Uterus (tissue), 2 donors: ENCODE measurements at regions not wholly inside any gene's neighbourhood (a gene's known extent, or its start where the extent isn't known, plus 50 kb on each side); places are given as distances from the start of the nearest gene placed in this dataset.

Experiments used
- POLR2A ChIP-seq, 2 donors: fragments of 450-650 bp; IDR thresholded peaks; one replicate each; pipeline ENCODE4 v1.6.1; 2016; ENCODE audit warnings: antibody characterized with exemption in 2 of 2, mild to moderate bottlenecking in 1 of 2, moderate library complexity in 1 of 2
- TF ChIP-seq, protein P1 (sequence below), 4 experiments: fragments of 200-600 bp in 2 of 4; fragments of 450-650 bp in 2 of 4; sonication (generic) in 2 of 4; IDR thresholded peaks; one replicate each; pipeline ENCODE4 v1.5.1; 2016 to 2019; ENCODE audit warnings: antibody characterized with exemption in 4 of 4, mild to moderate bottlenecking in 2 of 4, moderate library complexity in 1 of 4

DNA sequence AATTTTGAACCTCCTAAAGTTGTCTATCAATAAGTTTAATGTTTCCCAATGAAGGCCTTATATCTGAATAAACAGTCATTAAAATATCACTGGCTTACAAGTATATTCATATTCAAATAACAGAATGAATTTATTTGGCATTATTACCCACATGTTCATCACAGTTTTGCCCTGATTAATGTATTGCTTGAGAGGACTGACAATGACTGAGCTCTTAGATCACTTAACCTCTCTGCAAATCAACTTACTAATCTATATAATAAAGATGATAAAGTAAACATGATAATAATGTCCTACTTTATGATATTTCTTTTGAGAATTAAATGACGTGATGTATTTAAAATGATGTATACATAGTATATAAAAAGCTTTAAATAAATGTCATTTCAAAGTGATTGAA, 532.0 kb upstream of the GBE1 start:
- TF ChIP-seq, protein P1, sequence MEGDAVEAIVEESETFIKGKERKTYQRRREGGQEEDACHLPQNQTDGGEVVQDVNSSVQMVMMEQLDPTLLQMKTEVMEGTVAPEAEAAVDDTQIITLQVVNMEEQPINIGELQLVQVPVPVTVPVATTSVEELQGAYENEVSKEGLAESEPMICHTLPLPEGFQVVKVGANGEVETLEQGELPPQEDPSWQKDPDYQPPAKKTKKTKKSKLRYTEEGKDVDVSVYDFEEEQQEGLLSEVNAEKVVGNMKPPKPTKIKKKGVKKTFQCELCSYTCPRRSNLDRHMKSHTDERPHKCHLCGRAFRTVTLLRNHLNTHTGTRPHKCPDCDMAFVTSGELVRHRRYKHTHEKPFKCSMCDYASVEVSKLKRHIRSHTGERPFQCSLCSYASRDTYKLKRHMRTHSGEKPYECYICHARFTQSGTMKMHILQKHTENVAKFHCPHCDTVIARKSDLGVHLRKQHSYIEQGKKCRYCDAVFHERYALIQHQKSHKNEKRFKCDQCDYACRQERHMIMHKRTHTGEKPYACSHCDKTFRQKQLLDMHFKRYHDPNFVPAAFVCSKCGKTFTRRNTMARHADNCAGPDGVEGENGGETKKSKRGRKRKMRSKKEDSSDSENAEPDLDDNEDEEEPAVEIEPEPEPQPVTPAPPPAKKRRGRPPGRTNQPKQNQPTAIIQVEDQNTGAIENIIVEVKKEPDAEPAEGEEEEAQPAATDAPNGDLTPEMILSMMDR (IDR thresholded peaks at IDR 0.05) = no peak
- no peak for TF ChIP-seq POLR2A (IDR thresholded peaks at IDR 0.05)
